Testis (tissue), 2 donors: ENCODE measurements at regions not wholly inside any gene's neighbourhood (a gene's known extent, or its start where the extent isn't known, plus 50 kb on each side); places are given as distances from the start of the nearest gene placed in this dataset.

Source experiments
- DNase-seq: peaks from one replicate; pipeline ENCODE4 v3.0.0-alpha.2; 2019
- H3K27ac ChIP-seq, 2 donors: fragments of 200-600 bp; sonication (generic); one replicate each; pipeline ENCODE4 v1.5.1; 2019
- H3K27me3 ChIP-seq: fragments of 200-600 bp; sonication (generic); one replicate; pipeline ENCODE4 v1.5.1; 2019
- H3K36me3 ChIP-seq: fragments of 200-600 bp; sonication (generic); one replicate; pipeline ENCODE4 v1.5.1; 2017; ENCODE audit warnings: low read depth; ENCODE audit errors: missing control alignments
- H3K4me1 ChIP-seq: fragments of 200-600 bp; sonication (generic); one replicate; pipeline ENCODE4 v1.5.1; 2019
- H3K4me3 ChIP-seq, 2 donors: fragments of 200-600 bp; sonication (generic); one replicate each; pipeline ENCODE4 v1.5.1; 2017 to 2019
- H3K9me3 ChIP-seq: fragments of 200-600 bp; sonication (generic); one replicate; pipeline ENCODE4 v1.5.1; 2017
- CTCF ChIP-seq, 3 experiments: fragments of 450-650 bp in 2 of 3; fragments of 200-600 bp in 1 of 3; sonication (generic) in 1 of 3; IDR thresholded peaks; one replicate each; pipeline ENCODE4 v1.5.1; 2016 to 2019; ENCODE audit warnings: antibody characterized with exemption in 3 of 3, mild to moderate bottlenecking in 2 of 3, moderate library complexity in 1 of 3
- POLR2A ChIP-seq: fragments of 450-650 bp; IDR thresholded peaks from one replicate; pipeline ENCODE4 v1.6.1; 2017; ENCODE audit warnings: antibody characterized with exemption, mild to moderate bottlenecking, moderate library complexity
- WGBS, 2 donors: methylation state at CpG; one replicate each; pipeline ENCODE4 v1.1.5; 2018; 5-methylcytosine and 5-hydroxymethylcytosine counted together
- intact Hi-C: fragments of 100-400 bp; cut with DNase I; formaldehyde crosslinking; loops from one replicate; pipeline ENCODE4 v1.15.1; 2023; ENCODE audit warnings: low total_unique reads

- no peaks in the 10 kb centered on the region for H3K9me3 ChIP-seq
- no peaks in the 10 kb centered on the region for H3K36me3 ChIP-seq
- WGBS, 2 donors: 95 to 96% methylated on average over 1 of the region's 1 CpG
- TF ChIP-seq CTCF (IDR thresholded peaks at IDR 0.05) (no peak), POLR2A (no peak)
- no peak overlapping the region for H3K4me3 ChIP-seq
- H3K27ac ChIP-seq: no peak overlapping the region
- H3K27me3 ChIP-seq: no peaks in the 10 kb centered on the region
- no peaks in the 10 kb centered on the region for H3K4me1 ChIP-seq
- DNase-seq: no peak
- intact Hi-C loops: no loop called here
Measured at GRCh38 chr2:7738596-7738995, 821.4 kb downstream of the RNF144A start.

GRCh38 chr2:7740114-7740513, 822.9 kb downstream of the RNF144A start:
- Histone ChIP-seq H3K36me3 (no peaks in the 10 kb centered on the region), H3K27me3 (no peaks in the 10 kb centered on the region), H3K4me3 (no peak overlapping the region), H3K27ac (no peak overlapping the region), H3K9me3 (no peaks in the 10 kb centered on the region), H3K4me1 (no peaks in the 10 kb centered on the region)
- WGBS, 2 donors: 87 to 88% methylated on average over 2 of the region's 2 CpGs
- no peak for DNase-seq
- intact Hi-C loops: no loop called here
- no peak for TF ChIP-seq POLR2A
- no peak for TF ChIP-seq CTCF (IDR thresholded peaks at IDR 0.05)

GRCh38 chr2:7742301-7742700, 825.1 kb downstream of the RNF144A start:
- WGBS, 2 donors: 84 to 90% methylated on average over 3 of the region's 3 CpGs
- Histone ChIP-seq H3K4me1 (no peaks in the 10 kb centered on the region), H3K4me3 (no peak overlapping the region), H3K36me3 (no peaks in the 10 kb centered on the region), H3K9me3 (no peaks in the 10 kb centered on the region), H3K27ac (no peak overlapping the region), H3K27me3 (no peaks in the 10 kb centered on the region)
- no peak for TF ChIP-seq POLR2A
- TF ChIP-seq CTCF (IDR thresholded peaks at IDR 0.05): no peak
- intact Hi-C loops: no loop called here
- no peak for DNase-seq

- Histone ChIP-seq H3K36me3 (no peaks in the 10 kb centered on the region), H3K9me3 (no peaks in the 10 kb centered on the region), H3K4me1 (no peaks in the 10 kb centered on the region), H3K4me3 (no peak overlapping the region), H3K27ac (no peak overlapping the region), H3K27me3 (no peaks in the 10 kb centered on the region)
- 79 to 88% methylated on average over 5 of the region's 5 CpGs for WGBS, 2 donors
- intact Hi-C loops: no loop called here
- no peak for DNase-seq
- TF ChIP-seq POLR2A (no peak), CTCF (IDR thresholded peaks at IDR 0.05) (no peak)
Measured at GRCh38 chr2:7744827-7745226, 827.6 kb downstream of the RNF144A start.

GRCh38 chr2:7745369-7745768, 828.2 kb downstream of the RNF144A start:
- intact Hi-C loops: no loop called here
- no peaks in the 10 kb centered on the region for H3K36me3 ChIP-seq
- DNase-seq: no peak

More at GRCh38 chr2:7745369-7745768, 828.2 kb downstream of the RNF144A start:
- Histone ChIP-seq H3K27ac (no peak overlapping the region), H3K4me1 (no peaks in the 10 kb centered on the region), H3K27me3 (no peaks in the 10 kb centered on the region), H3K4me3 (no peak overlapping the region), H3K9me3 (no peaks in the 10 kb centered on the region)
- 66 to 69% methylated on average over 2 of the region's 2 CpGs for WGBS, 2 donors
- TF ChIP-seq CTCF (IDR thresholded peaks at IDR 0.05) (no peak), POLR2A (no peak)
